RWPE1 (cell line): ENCODE measurements at regions not wholly inside any gene's neighbourhood (a gene's known extent, or its start where the extent isn't known, plus 50 kb on each side); places are given as distances from the start of the nearest gene placed in this dataset.

Experiments
- CTCF ChIA-PET: fragments of 350-600 bp; sonication (Branson Sonifier 250); formaldehyde crosslinking; extraction: SDS; loops from one replicate; lab custom pipeline; 2021; lab: Yijun Ruan, JAX
- POLR2A ChIA-PET: fragments of 400-600 bp; formaldehyde crosslinking; extraction: SDS; loops from one replicate; lab custom pipeline; 2020; ENCODE audit warnings: antibody characterized with exemption; ENCODE audit not compliant: low non-redundant PET; lab: Yijun Ruan, JAX
- DNase-seq: peaks from one replicate; pipeline ENCODE4 v3.0.0; 2012; ENCODE audit warnings: low spot score
- H3K27ac ChIP-seq: fragments of 450-650 bp; 2 replicates; pipeline ENCODE4 v1.5.1; 2017
- CTCF ChIP-seq: fragments of 450-650 bp; conservative IDR thresholded peaks from 2 replicates; pipeline ENCODE4 v1.5.1; 2017; ENCODE audit warnings: low read depth, mild to moderate bottlenecking

GRCh38 chr5:132130918-132131715 lies 57.5 kb downstream of the CSF2 start:
- ChIA-PET CTCF (interaction anchor here (0.9 kb wide), 1 partner anchor 49 kb away, joined by 3 read pairs; no protein-coding TSS in a partner anchor), POLR2A (no interaction called here)
- no peak for TF ChIP-seq CTCF
- no peak for DNase-seq
- no peak overlapping the region for H3K27ac ChIP-seq

- DNase-seq: no peak
- H3K27ac ChIP-seq: no peak overlapping the region
- no peak for TF ChIP-seq CTCF
- CTCF ChIA-PET: interaction anchor here (0.9 kb wide), 1 partner anchor 48 kb away, joined by 3 read pairs; no protein-coding TSS in a partner anchor
- POLR2A ChIA-PET: no interaction called here
These were observed 58.5 kb downstream of the CSF2 start for GRCh38 chr5:132132138-132132537.

GRCh38 chr5:132134384-132134783 lies 60.8 kb downstream of the CSF2 start:
- ChIA-PET POLR2A (no interaction called here), CTCF (interaction anchor here (0.6 to 1.5 kb wide), 4 partner anchors 67 to 569 kb away, joined by 3 to 4 read pairs (median 3); no protein-coding TSS in a partner anchor)
- no peak; the same call in 1 of the 2 replicates for TF ChIP-seq CTCF
- DNase-seq: peak; percentile 30
- H3K27ac ChIP-seq: no peak overlapping the region

- no peak for TF ChIP-seq CTCF
- peak; percentile 52 for DNase-seq
These were observed 63.3 kb downstream of the CSF2 start for GRCh38 chr5:132136906-132137305.

GRCh38 chr5:132138260-132138659 lies 64.7 kb downstream of the CSF2 start:
- H3K27ac ChIP-seq: no peak overlapping the region
- DNase-seq: no peak
- POLR2A ChIA-PET: no interaction called here
- TF ChIP-seq CTCF: no peak
- CTCF ChIA-PET: no interaction called here

More at GRCh38 chr5:132136906-132137305, 63.3 kb downstream of the CSF2 start:
- peak overlapping the region; percentile 92 for H3K27ac ChIP-seq
- ChIA-PET CTCF (interaction anchor here (1.5 kb wide), 1 partner anchor 72 kb away, joined by 4 read pairs; no protein-coding TSS in a partner anchor), POLR2A (no interaction called here)
